Neural progenitor cell (in vitro differentiated cells): ENCODE measurements at regions not wholly inside any gene's neighbourhood (a gene's known extent, or its start where the extent isn't known, plus 50 kb on each side); places are given as distances from the start of the nearest gene placed in this dataset.

ENCODE experiments used
- CTCF ChIP-seq: fragments of 200-600 bp; sonication (generic); IDR thresholded peaks from 2 replicates; pipeline ENCODE4 v1.5.1; 2017; ENCODE audit warnings: antibody characterized with exemption, mild to moderate bottlenecking
- EZH2 ChIP-seq: fragments of 200-600 bp; sonication (generic); IDR thresholded peaks from 2 replicates; pipeline ENCODE4 v1.6.1; 2017; ENCODE audit warnings: antibody characterized with exemption, mild to moderate bottlenecking, moderate library complexity
- EZH2phosphoT487 ChIP-seq: fragments of 200-600 bp; sonication (generic); IDR thresholded peaks from 2 replicates; pipeline ENCODE4 v1.6.1; 2017; ENCODE audit warnings: antibody characterized with exemption

GRCh38 chr13:39208636-39209035 lies 170.4 kb downstream of the NHLRC3 start:
- TF ChIP-seq CTCF (no peak), EZH2 (no peak), EZH2phosphoT487 (no peak)
